HT1080 (cell line): ENCODE measurements at regions not wholly inside any gene's neighbourhood (a gene's known extent, or its start where the extent isn't known, plus 50 kb on each side); places are given as distances from the start of the nearest gene placed in this dataset.

ENCODE experiments used
- DNase-seq: peaks from one replicate; pipeline ENCODE4 v3.0.0-alpha.2; 2015; ENCODE audit warnings: low read depth

DNA sequence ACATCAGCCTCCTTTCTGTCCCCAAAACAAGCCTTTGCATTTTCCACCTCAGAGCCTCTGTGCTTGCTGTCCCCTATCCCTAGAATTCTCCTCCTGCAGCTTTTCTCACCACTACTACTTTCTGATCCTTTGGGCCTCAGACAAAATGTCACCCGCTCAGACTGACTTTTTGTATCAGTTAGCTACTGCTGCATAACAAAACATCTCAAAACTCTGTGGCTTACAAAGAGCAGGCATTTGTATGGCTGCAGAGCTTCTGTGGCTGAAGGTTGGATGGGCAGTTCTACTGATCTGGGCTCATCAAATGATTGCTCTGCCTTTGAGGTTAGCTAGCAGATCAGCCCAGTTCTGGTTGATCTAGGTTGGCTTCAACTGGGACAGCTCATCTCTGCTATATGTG lies 248.7 kb downstream of the MN1 start:
- no peak for DNase-seq

DNA sequence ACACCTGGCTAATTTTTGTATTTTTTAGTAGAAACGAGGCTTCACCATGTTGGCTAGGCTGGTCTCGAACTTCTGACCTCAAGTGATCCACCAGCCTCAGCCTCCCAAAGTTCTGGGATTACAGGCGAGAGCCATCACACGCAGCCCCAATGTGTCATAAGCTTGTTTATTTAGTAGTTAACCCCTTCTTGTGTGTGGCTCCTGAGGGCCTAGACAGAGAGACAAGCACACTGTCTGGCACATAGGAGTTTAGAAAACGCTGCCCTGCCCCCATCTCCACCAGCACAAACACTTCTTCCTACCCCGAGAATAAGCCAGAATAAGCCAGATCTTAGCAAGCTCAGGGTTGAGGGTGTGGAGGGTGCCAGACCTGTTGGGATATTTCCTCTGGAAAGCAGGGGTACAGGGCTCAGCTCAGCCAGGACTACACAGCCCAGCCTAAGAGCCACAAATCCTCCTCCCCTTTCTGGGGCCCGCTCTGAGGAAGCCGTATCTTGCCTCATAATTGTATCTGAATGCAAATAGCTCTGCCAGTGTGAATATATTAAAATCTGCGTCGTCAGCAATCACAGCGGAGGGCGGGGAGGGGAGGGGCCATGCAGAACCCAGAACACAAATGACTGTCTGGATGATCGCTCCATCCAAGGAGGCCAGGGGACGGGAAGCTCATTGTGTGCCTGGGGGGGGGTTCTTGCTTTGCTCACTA lies 247.3 kb downstream of the MN1 start:
- peak; percentile 8 for DNase-seq

DNA sequence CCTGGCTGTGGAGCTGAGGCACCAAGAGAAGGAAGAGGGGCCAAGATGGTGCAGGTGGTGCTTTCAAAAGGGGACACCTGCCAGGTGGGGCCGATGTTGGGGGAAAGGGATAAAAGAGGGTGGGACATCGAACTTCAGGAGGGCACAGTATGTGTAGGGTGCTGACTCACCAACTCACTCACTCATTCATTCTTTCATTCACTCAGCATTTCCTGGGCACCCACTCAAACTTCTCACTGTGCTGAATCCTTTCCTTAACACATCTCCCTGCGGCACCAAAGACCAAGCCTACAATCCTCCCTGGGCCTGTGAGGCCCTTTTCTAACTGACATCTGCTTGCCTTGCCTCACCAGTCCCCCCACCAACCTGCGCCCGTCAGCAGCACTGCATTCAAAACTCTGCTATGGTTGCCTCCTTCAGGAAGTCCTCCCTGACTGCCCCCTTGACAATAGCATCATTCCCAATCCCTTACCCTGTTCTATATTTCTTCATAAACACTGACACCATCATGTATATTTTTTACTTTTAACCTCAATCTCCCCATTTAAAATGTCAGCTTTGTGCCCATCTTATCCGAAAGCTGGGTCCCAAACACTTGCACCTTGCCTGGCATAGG lies 246.6 kb downstream of the MN1 start:
- DNase-seq = no peak

DNA sequence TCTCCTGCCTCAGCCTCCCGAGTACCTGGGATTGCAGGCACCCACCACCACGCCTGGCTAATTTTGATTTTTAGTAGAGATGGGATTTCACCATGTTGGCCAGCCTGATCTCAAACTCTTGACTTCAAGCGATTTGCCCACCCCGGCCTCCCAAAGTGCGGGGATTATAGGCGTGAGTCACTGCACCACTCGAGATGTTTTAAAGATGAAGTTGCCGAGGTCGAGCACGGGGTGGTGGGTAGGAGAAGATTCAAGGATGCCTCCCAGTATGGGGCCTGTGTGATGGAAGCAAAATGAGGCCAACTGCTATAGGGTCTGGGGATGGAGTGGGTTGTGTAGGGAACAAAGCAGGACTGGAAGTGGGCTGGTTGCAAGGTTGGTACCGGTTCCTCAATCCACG lies 245.2 kb downstream of the MN1 start:
- no peak for DNase-seq

DNA sequence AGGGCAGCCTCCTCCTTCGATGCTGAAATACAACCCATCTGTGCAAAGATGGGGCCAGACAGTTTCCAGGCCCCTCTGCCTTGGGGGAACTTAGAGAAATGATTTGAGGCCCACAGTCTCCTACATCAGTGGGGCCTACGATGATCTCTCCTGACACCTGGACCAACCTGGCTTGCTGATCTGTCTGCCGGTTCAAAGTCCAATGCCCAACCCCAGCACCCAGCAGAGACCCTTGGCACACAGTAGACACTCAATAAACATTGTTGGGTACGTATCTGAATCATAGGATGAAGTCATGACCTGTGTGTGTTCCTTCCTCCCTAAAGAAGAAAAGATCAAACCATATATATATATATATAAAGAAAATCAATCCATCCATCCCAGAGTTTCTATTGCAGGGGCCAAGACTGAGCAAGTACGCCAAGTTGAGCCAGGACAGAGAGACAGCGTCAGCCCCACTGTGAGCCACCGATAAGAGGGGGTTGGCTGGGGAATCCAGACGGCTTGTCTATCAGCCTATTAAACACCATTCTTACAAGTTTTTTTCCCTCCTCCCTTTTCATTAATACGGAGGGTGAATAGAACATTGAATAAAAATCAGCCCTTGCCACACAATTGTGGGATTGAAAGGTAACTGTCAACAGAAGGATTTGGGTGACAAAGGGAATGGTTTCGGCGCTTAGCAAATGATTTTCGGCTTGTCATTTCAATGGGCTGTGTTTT lies 244.1 kb downstream of the MN1 start:
- no peak for DNase-seq

DNA sequence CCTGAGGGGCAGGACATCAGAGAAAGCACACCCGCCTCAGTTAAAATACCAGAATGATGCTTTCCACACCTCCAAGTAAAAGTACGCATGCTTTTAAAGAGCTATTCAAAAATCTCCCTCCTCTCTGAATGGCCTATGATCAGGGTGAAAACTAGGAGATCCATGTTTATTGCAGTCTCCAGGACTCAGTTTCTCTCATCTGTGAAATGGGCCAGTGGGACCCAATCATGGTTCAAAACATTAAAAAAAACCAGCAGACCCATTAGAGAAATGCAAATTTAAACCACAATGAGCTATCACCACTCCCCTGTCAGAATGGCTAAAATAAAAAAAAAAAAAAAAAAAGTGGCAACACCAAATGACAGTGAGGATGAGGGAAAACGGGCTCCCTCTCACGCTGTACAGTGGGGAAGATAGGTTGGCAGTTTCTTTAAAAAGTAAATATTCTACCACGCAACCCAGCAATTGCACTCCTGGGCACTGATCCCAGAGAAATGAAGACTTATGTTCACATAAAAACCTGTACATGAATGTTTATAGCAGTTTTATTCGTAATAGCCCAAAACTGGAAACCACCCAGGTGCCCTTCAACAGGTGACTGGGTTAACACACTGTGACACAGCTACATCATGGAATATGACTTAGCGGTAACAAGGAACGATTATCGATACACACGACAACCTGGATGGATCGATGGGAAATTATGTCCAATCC lies 242.7 kb downstream of the MN1 start:
- DNase-seq = no peak

DNA sequence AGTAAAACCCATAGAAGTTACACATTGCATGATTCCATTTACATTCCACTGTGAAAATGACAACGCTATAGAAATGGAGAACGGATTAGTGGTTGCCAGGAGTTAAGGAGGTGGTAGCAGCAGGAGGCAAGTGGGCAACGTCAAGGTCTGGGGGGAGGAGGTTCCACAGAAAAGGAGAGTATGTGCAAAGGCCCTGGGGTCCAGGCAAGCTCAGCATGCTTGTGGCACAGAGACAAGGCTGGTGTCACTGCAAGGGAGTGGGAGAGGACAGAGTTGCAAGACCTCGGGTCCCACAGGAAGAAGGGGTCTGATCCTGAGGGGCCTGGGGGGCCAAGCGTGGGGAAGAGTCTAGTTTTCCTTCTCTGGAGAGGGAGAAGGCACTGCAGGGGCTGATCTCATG lies 240.8 kb downstream of the MN1 start:
- no peak for DNase-seq

DNA sequence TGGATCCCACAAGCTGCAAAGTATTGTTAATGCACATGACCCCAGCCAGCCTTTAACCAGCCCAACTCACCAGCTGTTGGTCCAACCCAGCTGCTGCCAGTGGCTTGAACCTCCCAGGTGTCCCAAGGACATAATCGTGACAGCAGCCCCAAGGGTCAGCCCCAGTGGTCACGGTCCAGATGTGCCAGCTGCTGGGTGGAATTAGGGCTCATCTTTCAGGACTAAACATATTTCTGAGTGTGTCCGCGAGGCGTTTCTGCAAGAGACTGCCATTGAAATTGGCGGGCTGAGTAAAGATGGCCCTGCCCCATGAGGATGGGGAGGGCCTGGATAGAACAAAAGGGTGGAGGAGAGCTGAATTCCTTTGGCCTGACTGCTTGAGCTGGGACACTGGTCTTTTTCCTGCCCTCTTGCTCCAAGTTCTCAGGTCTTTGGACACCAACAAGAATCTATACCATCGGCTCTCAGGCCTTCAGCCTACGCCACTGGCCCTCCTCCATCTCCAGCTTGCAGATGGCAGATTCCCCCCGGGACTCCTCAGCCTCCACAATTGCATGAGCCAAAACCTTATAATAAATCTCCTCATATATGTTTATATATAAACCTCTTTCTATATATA lies 240.2 kb downstream of the MN1 start:
- DNase-seq = no peak

DNA sequence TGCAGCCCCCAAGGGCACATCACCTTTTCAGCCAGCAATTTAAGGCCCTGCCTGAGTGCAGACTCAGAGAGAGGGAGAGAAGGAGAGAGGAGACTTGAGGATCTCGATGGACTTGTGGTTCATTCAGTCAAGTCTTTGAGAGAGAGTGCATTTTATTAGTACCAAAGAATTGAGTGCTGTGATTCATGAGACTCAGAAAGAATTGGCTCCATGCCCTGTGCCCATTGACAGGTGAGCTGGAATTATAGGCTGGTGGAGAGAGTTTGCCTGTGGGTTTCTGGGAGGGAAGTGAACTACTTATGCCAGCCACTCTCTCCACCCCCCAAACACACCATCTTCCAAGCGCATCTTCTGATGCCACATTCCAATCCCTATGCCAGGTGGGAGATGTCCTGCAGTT lies 236.8 kb downstream of the MN1 start:
- DNase-seq = no peak

DNA sequence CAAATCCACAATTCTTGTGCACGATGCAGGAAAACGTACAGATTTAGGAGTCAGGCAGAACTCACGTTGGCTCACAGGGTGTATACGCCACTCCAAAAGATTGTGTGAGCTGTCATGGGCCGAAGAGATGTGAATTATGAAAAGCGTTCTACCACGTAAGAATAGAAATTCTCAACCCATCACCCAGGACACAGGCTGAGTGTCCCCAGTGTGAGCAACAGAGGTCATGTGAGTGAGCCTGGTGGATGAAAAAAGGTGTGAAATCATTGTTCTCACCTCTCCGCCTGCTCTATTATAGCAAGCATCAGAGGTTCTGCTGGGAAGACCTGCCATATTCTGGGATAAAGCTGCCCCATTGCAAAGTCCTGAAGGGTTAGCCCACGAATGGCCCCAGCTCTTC lies 235.0 kb downstream of the MN1 start:
- DNase-seq = no peak

DNA sequence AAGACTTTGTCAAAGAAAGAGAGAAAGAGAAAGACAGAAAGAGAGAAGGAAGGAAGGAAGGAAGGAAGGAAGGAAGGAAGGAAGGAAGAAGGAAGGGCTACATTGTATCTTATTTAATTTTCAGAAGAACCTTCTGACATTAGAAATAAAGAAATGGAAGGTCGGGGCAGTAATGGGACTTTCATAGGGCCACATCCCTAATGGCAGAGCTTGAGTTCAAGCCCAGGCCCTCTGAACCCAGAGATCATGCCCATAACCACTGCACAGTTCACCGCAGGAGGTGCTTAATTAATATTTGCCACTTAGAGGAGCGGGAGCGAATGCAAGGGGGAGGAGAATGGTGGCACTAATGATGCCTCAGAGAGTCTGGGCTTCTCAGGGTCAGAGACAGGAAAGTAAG lies 233.3 kb downstream of the MN1 start:
- DNase-seq = no peak

DNA sequence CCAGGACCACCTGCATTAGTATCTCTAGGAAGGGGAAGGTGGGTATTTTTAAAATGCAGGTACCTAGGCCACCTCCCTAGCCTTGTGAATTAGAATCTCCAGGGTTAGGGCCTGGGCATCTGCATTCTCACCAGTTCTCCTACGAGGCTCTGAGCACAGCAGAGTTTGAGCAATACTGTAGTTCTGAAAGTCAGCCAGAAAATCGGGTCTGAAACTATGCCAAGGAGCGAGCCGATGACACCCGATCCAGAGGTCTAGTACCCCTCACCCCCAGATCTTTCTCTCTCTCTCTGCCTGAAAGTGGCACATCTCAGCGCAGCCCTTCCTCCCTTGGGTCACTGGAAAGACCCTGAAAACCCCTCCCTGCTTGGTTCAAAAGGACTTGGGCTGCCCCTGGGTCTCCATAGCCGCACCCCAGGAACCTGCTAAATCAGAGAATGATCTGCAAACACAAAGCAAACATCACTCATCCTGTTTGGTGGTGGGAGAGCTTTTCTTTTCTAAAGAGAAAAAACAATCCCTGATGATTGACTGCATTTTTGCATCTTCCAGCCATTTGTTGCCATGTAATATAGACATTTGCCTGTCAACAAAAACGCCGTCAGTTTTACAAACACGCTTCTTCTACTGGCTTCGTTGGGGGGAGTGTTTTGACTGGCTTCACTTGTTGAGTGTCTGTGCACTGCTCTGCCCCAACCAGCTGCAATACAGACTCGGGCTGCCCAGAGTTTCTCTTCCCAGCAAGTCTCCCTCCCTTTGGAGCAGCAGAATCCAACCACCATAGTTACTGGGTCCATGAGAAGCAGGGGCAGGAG lies 229.9 kb downstream of the MN1 start:
- DNase-seq = no peak

DNA sequence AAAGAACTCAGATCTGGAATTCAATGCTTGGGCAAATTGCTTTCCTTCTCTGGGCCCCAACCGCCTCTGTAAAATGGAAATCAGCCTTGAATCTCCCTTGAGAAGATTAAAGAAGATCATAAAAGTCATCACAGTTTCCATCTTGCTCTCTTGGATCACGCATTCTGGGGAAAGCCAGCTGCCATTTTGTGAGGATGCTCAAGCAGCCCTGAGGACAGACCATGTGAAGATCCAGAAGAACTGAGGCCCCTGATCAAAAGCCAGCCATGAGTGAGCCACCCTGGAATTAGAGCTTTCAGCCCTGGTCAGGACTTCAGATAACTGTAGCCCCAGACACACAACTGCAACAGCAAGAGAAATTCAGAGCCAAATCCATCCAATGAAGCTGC lies 229.3 kb downstream of the MN1 start:
- DNase-seq = no peak

DNA sequence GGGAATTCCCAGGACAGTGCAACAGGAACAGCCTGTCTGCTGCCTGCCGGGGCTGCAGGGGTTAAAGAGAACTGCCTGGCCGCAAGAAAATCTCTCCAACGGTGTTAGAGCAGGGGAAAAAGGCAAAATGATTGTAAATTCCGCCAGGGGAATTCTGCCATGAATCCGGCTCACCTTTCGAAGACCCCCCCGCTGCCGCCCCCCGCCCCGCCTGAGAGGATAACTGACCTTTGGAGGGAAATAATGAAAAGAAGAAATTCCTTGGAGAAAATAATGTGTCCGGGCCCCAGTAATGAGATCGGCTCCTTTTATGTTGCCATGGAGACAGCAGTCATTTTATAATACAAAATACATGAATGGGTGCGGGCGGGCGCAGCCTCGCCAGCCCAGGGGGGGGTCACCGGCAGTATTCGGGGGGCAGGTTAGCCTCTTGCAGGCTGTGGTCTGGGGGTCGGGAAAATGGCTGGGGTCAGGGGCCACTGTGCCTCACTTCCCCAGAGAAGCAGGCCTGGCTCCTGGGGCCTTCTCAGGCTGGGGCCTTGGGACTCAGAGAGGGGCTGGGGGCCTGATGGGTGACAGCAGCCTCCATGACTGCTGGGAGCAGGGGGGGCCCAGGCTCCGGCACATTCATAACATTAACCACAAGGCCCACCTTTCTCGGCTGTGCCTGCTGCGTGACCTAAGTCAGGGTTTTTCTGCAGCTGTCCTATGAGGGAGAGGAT lies 228.1 kb downstream of the MN1 start:
- DNase-seq = no peak

DNA sequence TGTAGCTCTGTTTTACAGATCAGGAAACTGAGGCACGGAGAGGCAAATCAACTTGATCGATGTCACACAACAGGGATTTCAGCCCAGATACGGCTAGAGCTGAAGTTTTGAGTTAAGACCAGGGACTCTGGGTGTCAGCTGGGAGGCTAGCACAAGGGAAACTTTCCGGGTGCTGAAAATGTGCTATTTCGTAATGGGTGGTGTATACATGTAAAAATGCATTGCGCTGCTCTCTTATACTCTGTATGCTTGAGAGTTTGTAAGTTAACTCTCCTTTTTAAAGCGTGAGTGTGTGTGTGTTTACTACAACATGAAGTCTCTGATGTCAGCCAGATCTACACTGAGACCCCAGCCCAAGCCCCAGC lies 227.6 kb downstream of the MN1 start:
- no peak for DNase-seq

DNA sequence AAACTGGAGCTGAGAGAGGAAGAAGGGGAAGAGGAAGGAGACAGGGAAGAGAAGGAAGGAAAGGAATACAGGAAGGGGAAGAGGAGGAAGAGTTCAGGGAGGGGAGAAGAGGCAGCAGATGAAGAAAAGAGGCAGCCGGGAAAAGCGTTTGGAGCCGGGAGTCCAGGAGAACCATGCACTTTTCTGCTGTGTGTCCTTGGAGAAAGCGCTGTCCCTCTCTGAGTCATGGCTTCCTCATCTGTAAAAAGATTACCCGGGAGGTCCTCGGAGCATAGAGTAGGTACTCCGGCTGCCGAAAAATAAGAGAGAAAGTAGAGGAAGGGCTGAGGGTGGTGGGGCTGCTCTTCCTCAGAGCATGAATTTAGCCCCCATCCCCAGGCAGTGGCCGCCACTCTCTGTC lies 226.9 kb downstream of the MN1 start:
- DNase-seq = no peak

DNA sequence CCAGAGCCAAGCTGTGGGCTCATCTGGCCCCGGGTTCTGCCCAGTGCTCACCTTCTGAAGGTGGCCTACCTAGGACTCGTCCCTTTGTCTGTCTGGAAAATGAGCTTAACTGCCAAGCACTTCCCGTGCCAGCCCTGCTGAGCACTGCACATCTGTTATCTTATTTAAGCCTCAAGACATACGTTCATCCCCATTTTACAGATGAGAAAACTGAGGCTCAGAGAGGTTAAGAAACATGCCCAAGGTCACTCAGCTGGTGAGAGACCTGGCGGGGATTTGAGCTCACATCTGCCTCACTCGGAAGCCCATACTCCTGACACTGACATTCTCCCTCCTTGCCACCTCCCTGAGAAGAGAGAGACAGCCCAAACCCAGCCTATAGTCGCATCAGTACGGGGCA lies 226.2 kb downstream of the MN1 start:
- no peak for DNase-seq

DNA sequence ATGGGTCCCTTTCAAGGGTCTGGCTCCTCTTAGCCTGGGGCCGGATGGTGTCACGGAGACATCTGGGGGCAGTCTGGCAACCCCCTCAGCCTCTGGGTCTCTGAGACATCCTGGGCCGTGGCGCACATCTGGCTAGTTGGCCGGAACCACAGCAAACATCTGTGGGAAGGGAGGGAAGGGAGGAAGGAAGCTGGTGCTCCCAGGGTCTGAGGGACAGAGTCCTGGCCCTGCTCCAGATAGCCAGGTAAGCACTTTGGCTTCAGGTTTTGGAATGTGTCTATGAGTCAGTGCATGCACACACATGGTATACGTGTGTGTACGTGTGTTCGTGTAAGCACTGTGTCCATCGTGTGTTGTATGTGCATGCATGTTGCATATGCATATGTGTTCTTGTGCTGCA lies 225.1 kb downstream of the MN1 start:
- no peak for DNase-seq

DNA sequence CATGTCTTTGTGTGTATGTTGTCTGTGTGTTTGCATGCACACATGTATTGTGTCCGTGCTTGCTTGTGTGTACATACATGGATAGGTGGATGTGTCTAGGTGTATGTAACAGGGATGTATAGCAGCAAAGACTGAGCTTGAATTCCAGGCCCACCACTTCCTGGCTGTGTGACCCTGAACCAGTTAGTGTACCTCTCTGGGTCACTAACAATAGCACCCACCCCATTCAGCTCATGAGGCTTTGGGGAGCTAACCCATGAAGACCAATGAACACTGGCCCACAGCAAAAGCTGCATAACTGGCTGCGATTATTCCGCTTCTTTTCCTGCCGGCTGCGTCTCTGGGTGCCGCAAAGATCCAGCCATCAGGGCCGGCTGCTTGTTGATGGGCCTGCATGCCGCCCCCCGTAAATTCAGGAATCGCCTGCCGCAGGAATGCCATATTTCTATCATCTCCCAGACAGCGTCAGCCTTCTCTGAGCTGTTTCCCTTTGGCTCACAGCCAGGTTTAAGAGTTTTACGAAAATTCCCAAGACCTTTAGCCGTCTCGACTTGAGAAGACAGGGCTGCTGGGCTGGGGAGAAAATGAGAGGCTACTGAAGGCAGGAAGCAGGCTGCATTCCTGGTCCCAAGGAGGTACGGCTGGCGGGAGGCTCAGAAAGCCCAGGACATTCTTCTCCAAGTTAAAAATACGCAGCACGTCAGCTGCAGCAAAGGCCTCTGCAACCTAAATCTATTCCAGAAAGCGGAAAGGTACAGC lies 224.6 kb downstream of the MN1 start:
- no peak for DNase-seq

DNA sequence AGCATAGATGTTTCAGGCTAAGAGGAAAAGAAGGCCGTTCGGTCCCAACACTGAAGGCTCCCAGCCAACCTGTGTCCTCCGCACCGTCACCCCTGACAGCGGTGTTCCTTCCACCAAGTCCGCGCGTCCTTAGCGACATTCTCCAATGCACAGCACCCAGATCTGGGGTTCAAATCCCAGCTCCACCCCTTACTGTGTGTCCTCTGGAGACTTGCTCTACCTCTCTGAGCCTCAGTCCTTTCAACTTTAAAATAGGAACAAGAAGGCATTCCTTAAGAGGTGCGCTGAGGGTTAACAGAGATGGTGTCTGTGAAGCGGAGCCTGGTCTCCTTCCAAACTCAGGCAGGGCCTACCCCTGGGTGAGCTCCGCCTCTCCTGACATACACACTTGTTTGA lies 224.0 kb downstream of the MN1 start:
- DNase-seq = no peak
